ENCODE measurements at regions not wholly inside any gene's neighbourhood (a gene's known extent, or its start where the extent isn't known, plus 50 kb on each side); places are given as distances from the start of the nearest gene placed in this dataset.

DNA sequence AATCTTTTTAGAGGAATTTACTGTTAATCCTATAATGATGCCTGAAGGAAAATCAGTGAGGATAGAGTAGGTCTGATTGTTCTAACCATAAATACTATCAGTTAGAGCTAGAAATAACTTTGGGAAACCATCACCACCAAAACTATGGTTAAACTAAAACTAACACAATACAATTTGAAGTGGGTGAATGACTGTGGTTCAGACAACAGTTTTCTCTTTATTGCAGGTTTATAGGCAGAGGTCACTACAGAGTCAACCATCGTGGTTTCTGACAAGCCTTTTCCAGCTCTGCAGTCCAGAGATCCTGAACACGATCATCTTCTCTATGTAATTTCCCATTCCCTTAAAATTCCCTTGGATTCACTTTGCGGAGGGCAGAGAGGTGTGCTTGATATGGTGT, 134.3 kb downstream of the IBTK start:
- TF ChIP-seq, protein P1, sequence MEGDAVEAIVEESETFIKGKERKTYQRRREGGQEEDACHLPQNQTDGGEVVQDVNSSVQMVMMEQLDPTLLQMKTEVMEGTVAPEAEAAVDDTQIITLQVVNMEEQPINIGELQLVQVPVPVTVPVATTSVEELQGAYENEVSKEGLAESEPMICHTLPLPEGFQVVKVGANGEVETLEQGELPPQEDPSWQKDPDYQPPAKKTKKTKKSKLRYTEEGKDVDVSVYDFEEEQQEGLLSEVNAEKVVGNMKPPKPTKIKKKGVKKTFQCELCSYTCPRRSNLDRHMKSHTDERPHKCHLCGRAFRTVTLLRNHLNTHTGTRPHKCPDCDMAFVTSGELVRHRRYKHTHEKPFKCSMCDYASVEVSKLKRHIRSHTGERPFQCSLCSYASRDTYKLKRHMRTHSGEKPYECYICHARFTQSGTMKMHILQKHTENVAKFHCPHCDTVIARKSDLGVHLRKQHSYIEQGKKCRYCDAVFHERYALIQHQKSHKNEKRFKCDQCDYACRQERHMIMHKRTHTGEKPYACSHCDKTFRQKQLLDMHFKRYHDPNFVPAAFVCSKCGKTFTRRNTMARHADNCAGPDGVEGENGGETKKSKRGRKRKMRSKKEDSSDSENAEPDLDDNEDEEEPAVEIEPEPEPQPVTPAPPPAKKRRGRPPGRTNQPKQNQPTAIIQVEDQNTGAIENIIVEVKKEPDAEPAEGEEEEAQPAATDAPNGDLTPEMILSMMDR (IDR thresholded peaks at IDR 0.05) = no peak
- no peak for TF ChIP-seq POLR2A (IDR thresholded peaks at IDR 0.05)
- no peak for TF ChIP-seq POLR2AphosphoS5 (IDR thresholded peaks at IDR 0.05)

Measured in prostate gland (tissue), 2 donors.